Testis (tissue), 2 donors: ENCODE measurements at regions not wholly inside any gene's neighbourhood (a gene's known extent, or its start where the extent isn't known, plus 50 kb on each side); places are given as distances from the start of the nearest gene placed in this dataset.

Experiments
- DNase-seq: peaks from one replicate; pipeline ENCODE4 v3.0.0-alpha.2; 2019
- H3K27ac ChIP-seq, 2 donors: fragments of 200-600 bp; sonication (generic); one replicate each; pipeline ENCODE4 v1.5.1; 2019
- H3K27me3 ChIP-seq: fragments of 200-600 bp; sonication (generic); one replicate; pipeline ENCODE4 v1.5.1; 2019
- H3K36me3 ChIP-seq: fragments of 200-600 bp; sonication (generic); one replicate; pipeline ENCODE4 v1.5.1; 2017; ENCODE audit warnings: low read depth; ENCODE audit errors: missing control alignments
- H3K4me1 ChIP-seq: fragments of 200-600 bp; sonication (generic); one replicate; pipeline ENCODE4 v1.5.1; 2019
- H3K4me3 ChIP-seq, 2 donors: fragments of 200-600 bp; sonication (generic); one replicate each; pipeline ENCODE4 v1.5.1; 2017 to 2019
- H3K9me3 ChIP-seq: fragments of 200-600 bp; sonication (generic); one replicate; pipeline ENCODE4 v1.5.1; 2017
- POLR2A ChIP-seq: fragments of 450-650 bp; IDR thresholded peaks from one replicate; pipeline ENCODE4 v1.6.1; 2017; ENCODE audit warnings: antibody characterized with exemption, mild to moderate bottlenecking, moderate library complexity
- WGBS, 2 donors: methylation state at CpG; one replicate each; pipeline ENCODE4 v1.1.5; 2018; 5-methylcytosine and 5-hydroxymethylcytosine counted together
- intact Hi-C: fragments of 100-400 bp; cut with DNase I; formaldehyde crosslinking; loops from one replicate; pipeline ENCODE4 v1.15.1; 2023; ENCODE audit warnings: low total_unique reads
- TF ChIP-seq, protein P1 (sequence below), 3 experiments: fragments of 450-650 bp in 2 of 3; fragments of 200-600 bp in 1 of 3; sonication (generic) in 1 of 3; IDR thresholded peaks; one replicate each; pipeline ENCODE4 v1.5.1; 2016 to 2019; ENCODE audit warnings: antibody characterized with exemption in 3 of 3, mild to moderate bottlenecking in 2 of 3, moderate library complexity in 1 of 3

DNA sequence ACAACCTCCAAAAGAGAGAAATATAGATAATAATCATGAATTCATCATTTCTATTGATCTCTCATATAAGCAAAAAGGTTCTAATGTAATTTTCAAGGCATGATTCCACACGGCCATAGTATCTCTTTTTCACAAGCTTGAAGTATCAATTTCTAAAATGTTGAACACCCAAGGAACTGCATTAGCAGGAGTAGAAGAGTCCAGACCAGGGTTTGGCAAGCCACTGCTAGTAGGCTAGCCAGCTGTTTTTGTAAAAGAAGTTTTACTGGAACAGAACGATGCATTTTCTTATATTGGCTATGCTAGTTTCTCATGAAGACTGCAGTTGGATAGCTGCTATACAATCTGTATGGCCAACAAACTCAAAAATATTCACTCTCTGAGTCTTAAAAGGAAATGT, 481.5 kb upstream of the MIR17HG start:
- TF ChIP-seq, protein P1, sequence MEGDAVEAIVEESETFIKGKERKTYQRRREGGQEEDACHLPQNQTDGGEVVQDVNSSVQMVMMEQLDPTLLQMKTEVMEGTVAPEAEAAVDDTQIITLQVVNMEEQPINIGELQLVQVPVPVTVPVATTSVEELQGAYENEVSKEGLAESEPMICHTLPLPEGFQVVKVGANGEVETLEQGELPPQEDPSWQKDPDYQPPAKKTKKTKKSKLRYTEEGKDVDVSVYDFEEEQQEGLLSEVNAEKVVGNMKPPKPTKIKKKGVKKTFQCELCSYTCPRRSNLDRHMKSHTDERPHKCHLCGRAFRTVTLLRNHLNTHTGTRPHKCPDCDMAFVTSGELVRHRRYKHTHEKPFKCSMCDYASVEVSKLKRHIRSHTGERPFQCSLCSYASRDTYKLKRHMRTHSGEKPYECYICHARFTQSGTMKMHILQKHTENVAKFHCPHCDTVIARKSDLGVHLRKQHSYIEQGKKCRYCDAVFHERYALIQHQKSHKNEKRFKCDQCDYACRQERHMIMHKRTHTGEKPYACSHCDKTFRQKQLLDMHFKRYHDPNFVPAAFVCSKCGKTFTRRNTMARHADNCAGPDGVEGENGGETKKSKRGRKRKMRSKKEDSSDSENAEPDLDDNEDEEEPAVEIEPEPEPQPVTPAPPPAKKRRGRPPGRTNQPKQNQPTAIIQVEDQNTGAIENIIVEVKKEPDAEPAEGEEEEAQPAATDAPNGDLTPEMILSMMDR (IDR thresholded peaks at IDR 0.05): no peak
- no peak for TF ChIP-seq POLR2A
- Histone ChIP-seq H3K9me3 (no peaks in the 10 kb centered on the region), H3K27ac (no peak overlapping the region), H3K36me3 (no peaks in the 10 kb centered on the region), H3K4me1 (no peaks in the 10 kb centered on the region), H3K4me3 (no peak overlapping the region), H3K27me3 (no peaks in the 10 kb centered on the region)
- intact Hi-C loops: no loop called here
- WGBS, 2 donors: 49 to 62% methylated on average over 2 of the region's 2 CpGs
- peak; percentile 26 for DNase-seq

DNA sequence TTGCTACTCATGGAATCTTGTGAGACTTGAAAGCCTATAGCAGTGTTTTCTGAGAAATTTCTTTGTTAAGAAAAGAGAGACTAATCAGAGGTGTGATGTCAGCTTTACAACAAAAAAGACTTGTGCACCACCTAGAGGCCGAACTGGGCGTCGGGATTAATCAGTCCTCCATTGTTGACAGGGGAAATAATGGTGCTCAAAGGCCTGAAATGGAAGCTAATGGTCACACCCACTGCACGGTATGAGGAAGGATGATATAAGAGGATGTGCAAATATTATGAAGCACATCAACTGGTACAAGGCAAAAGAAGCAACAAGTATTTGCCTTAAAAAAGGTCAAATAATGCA, 480.2 kb upstream of the MIR17HG start:
- Histone ChIP-seq H3K4me1 (no peaks in the 10 kb centered on the region), H3K4me3 (no peak overlapping the region), H3K27me3 (no peaks in the 10 kb centered on the region), H3K9me3 (no peaks in the 10 kb centered on the region), H3K36me3 (no peaks in the 10 kb centered on the region), H3K27ac (no peak overlapping the region)
- intact Hi-C loops: no loop called here
- DNase-seq: peak; percentile 87
- WGBS, 2 donors: 8 to 15% methylated on average over 4 of the region's 4 CpGs
- no peak for TF ChIP-seq POLR2A
- TF ChIP-seq, protein P1 (IDR thresholded peaks at IDR 0.05): peak; percentile 28 to 70 (median 68)

DNA sequence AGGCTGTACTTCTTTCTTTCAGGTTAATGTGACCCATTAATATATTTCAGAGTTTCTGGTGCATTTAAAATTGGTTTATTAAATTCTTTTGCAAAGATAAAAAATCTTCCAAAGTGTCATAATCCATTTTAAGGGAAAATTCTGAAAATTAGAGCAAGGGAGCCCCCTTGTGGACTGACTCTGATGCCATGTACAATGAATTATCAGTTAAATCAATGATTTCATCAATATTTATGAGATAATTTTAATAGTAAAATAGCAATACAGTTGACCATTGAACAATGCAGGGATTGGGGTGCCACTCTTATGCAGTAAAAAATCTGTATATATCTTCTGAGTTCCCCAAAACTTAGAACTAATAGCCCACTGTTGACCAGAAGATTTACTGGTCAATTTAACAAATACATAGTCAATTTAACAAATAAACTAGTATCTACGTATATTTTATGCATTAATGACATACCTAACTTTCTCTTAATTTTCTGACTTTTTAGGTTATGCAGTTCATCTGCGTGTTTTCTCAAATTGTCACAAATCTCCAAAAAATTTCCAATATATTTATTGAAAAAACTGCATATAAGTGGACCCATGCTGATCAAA, 479.1 kb upstream of the MIR17HG start:
- no peaks in the 10 kb centered on the region for H3K4me1 ChIP-seq
- H3K27me3 ChIP-seq: no peaks in the 10 kb centered on the region
- intact Hi-C loops: no loop called here
- no peak overlapping the region for H3K27ac ChIP-seq
- H3K4me3 ChIP-seq: no peak overlapping the region
- DNase-seq: peak; percentile 39
- no peaks in the 10 kb centered on the region for H3K9me3 ChIP-seq
- WGBS, 2 donors: 57 to 79% methylated on average over 2 of the region's 2 CpGs
- no peaks in the 10 kb centered on the region for H3K36me3 ChIP-seq
- TF ChIP-seq, protein P1 (IDR thresholded peaks at IDR 0.05): peak; percentile 52 to 79 (median 57)
- no peak for TF ChIP-seq POLR2A

DNA sequence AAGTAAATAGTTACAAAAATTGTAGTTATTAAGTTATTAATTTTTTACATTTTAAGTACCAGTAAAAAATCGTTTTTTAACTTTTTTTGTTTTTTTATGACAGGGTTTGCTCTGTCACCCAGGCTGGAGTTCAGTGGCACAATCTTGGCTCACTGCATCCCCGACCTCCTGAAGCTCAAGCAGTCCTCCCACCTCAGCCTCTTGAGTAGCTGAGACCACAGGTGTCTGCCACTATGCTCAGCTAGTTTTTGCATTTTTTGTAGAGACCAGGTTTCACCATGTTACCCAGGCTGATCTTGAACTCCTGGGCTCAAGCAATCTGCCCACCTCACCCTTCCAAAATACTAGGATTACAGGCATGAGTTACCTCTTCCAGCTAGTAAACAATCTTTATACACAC, 477.9 kb upstream of the MIR17HG start:
- 52 to 53% methylated on average over 2 of the region's 2 CpGs for WGBS, 2 donors
- intact Hi-C loops: no loop called here

More for the DNA sequence above, 477.9 kb upstream of the MIR17HG start:
- no peak for DNase-seq
- Histone ChIP-seq H3K4me1 (no peaks in the 10 kb centered on the region), H3K36me3 (no peaks in the 10 kb centered on the region), H3K27me3 (no peaks in the 10 kb centered on the region), H3K9me3 (no peaks in the 10 kb centered on the region), H3K4me3 (no peak overlapping the region), H3K27ac (no peak overlapping the region)
- TF ChIP-seq, protein P1 (IDR thresholded peaks at IDR 0.05): no peak
- no peak for TF ChIP-seq POLR2A
